GDM1 (cell line): ENCODE measurements at regions not wholly inside any gene's neighbourhood (a gene's known extent, or its start where the extent isn't known, plus 50 kb on each side); places are given as distances from the start of the nearest gene placed in this dataset.
"Not testable (repeated sequence)": the region's sequence is repeated elsewhere in the genome, so short reads cannot be mapped to it uniquely, and the experiment has no call there.

Experiments
- DNase-seq: peaks from one replicate; lab custom pipeline; 2025; lab: John Stamatoyannopoulos, UW

DNA sequence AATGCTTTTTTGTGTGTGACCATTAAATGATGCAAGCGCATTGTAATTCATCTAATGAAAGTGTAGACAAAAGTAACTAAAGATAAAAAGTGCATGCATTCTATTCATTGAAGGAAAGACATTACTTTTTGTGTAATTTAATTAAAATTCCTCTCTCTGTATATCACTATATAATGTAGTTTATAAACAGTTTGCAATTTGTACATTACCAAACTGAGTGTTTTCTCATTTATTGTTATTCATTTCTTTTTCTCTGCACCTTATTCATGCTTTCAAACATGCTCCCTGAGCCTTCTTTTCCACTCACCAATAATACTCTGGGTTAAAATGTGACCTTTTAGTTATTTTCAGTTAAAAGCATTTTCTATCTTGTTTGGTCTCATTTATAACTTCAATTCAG lies 713.7 kb upstream of the AADAT start:
- DNase-seq, result no peak

DNA sequence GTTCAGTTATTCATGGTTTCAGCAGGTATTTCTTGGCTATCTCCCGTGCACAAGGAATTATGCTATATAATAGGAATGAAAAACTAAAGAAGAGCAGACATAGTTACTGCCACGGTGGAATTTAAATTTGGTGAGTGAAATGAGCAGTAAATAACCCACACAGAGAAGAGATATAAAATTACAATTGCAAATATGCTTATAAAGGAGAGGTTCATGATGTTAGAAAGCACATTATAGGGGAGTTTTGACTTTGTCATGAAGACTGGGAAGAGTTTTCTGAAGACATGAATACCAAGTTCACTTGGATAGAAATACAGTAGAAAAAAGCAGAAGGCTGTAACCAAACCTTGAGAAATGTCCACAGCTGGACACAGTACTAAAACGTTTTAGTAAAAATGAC lies 712.0 kb upstream of the AADAT start:
- DNase-seq, result no peak

DNA sequence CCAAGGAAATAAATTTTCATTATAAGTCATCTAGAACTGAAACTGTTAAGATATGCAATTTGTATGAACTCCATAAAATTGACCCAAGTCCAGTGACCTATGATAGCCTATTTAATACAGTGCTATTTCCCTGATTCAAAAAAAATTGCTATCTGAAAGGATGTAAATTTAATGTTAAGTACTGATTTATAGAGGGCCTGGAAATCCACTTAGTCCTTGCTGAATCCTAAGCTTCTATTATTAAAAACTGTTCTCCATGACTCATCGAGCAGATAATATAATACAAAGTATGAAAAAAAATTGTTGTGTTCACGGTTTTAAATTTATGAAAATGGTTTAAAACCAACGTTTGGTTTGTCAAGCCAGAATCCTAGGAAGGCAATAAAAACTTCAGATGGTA lies 704.8 kb upstream of the AADAT start:
- DNase-seq, result no peak

DNA sequence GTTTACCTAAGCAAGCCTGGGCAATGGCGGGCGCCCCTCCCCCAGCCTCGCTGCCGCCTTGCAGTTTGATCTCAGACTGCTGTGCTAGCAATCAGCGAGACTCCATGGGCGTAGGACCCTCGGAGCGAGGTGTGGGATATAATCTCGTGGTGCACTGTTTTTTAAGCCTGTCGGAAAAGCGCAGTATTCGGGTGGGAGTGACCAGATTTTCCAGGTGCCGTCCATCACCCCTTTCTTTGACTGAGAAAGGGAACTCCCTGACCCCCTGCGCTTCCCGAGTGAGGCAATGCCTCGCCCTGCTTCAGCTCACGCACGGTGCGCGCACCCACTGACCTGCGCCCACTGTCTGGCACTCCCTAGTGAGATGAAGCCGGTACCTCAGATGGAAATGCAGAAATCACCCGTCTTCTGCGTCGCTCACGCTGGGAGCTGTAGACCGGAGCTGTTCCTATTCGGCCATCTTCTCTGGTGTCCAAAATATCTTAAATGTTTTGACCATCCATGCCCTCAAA lies 698.8 kb upstream of the AADAT start:
- DNase-seq, result not testable (repeated sequence)

DNA sequence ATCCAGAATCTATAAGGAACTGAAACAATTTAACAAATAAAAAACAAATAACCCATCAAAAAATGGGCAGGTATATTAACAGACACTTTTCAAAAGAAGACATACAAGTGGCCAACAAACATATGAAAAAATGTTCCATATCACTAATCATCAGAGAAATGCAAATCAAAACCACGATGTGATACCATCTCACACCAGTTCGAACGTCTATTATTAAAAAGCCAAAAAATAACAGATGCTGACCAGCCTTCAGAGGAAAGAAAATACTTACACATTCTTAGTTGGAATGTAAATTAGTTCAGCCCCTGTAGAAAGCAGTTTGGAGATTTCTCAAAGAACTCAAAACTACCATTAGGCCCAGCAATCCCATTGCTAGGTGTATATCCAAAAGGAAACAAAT lies 687.9 kb upstream of the AADAT start:
- no peak for DNase-seq

DNA sequence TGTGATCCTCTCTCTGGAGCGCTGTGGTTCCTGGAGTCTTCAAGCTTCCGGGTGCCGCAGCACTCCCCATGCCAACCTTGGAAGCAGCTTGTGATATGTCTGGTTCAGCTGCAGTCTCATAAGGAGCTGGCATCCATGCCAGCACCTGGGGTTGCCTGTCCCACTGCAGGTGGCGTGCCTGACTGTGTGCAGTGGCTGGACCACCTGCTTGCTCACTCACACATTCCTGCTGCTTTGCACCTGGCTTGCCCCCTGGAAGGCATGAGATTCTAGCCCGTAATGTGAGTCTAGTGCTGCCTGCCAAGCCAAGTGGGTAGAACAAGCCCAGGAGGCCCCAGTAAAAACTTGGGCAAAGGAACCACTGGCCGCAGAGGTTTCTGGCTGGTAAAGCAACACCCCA lies 687.2 kb upstream of the AADAT start:
- DNase-seq, result no peak

DNA sequence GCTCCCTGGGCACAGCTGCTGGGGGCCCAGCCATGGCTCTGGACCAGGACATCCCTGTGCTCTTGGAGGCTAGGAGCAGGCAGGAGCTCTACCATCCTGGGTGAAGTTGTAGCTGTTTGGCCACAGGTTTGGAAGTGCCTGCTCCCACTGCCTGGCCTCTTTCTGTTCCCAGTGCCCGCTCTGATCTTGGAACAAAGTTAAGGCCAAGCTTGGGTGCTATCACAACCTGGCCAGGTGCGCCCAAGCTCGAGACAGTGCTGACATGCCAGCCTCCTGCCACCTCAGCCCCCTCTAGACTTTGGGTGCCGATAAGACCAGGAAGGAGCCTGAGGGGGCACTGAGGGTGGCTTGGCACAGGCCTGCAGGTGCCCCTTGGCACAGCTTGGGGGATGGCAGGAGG lies 686.1 kb upstream of the AADAT start:
- DNase-seq, result no peak

DNA sequence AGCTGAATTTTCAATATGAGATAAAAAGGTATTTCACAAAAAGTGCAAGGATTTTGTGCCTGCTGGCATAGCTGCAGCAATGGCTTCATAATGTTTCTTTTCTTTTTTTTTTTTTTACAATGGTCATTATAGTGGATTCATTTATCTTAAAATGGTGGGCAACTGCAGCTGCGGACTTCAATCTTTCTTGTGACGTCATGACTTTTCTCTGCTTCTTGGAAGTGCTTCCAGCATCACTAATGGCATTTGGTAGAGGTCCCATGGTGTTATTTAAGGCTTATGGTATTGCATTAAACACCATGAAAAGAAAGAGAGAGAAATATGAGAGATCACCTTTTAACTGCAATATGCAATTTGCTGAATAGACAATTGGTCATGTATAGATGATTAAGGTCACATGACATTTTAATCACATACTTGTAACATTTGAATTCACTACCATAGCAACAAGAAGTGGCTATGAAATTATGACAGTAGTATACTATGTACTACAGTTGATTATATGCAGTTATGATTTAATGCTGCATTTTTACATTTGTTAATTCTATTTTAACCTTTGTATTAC lies 684.0 kb upstream of the AADAT start:
- no peak for DNase-seq

DNA sequence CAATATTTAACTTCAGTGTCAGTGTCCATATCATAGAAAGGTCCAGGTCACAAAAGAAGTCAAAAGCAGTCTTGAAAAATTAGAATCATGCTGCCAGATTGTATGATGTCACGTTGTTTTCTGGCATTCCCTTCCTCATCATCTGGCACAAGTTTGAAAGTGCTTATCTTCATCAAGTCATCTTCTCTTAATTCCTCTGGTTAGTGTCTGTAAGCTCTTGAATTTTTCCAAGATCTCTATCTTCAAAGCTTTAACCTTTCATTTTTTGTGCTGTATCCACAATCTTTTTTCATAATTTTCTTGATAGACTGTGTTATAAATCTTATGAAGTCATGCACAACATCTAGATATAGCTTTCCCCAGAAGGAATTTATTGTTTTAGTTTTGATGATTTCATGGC lies 682.7 kb upstream of the AADAT start:
- DNase-seq, result no peak

DNA sequence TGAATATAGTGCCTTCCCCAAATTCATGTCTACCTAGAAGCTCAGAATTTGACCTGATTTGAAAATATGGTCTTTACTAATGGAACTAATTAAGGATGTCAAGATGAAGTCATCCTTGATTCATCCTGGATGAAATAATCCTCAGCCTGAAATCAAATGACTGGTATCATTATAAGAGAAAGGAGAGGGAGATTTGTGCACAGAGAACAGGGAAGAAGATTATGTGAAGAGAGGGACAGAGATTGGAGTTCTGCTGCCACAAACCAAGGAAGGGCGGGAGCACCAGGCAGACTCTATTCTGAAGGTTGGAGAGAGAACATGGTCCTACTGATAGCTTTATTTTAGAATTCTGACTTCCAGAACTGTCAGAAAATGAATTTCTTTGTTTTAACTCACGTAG lies 680.9 kb upstream of the AADAT start:
- DNase-seq, result no peak

DNA sequence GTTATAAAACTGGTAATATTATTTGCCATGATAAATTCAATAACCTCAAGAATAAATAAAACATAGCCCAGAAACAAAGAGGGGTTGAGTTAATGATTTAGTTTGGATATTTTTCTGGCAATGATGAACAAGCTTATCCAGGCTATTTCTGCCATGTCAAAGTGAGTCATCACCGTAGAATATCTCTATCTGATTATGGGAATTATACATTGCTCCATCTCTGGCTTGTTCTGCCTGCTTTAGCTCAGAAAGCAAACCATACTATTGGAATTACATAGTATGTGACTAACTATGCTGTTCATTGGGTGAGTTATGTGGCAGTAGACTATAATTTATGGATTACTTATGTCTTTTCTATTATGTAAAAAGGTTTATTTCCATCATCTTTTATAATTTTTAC lies 680.1 kb upstream of the AADAT start:
- DNase-seq, result no peak

DNA sequence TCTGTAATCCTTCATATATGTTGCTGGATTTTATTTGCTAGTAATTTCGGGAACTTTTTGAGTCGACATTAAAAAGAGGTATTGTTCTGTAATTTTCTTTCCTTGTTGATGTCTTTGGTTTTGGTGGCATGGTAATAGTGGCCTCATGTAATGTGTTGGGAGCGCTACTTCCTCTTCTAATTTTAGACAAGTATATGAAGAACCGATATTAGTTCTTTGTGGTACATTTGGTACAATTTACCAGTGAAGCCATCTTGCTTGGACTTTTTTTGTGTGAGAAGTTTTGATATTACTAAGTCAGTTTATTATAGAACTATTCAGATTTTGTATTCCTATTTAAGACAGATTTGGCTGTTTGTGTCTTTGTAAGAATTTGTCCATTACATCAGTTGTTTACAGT lies 669.2 kb upstream of the AADAT start:
- DNase-seq, result no peak

DNA sequence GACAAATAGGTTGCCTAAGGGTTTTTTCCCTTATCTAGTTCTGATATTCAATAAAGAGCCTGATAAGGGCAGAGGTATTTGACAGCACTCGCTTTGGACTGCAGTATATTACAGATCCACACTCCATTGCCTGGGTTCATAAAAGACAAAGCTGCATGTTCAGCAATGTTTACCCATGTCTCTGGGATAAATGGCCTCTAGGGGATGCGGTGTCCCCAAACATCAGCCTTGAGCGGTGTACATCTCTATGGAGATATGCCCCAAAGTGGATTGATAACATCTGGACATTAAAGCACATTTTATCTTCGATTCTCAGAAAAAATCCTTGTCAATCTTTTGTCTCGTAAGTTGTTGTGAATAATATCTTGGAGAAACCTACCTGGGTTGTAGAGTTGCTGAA lies 660.8 kb upstream of the AADAT start:
- DNase-seq, result no peak

DNA sequence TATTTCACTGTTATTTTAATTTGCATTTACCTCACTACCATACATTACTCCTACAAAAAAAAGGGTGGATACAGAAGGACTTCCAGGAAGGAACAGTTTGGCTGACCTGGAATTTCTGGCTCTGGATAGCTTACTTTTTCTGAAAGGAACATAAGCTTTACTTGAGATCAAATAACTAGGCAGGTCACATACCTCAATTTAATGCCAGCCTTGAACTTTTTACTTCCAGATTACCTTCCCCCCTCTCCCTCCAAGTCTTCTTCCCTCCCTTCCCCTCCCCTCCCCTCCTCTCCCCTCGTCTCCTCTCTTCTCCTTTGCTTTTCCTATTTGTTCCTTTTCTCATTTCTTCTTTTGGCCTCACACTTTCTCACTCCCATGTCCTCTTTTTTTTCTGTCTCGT lies 659.2 kb upstream of the AADAT start:
- no peak for DNase-seq

DNA sequence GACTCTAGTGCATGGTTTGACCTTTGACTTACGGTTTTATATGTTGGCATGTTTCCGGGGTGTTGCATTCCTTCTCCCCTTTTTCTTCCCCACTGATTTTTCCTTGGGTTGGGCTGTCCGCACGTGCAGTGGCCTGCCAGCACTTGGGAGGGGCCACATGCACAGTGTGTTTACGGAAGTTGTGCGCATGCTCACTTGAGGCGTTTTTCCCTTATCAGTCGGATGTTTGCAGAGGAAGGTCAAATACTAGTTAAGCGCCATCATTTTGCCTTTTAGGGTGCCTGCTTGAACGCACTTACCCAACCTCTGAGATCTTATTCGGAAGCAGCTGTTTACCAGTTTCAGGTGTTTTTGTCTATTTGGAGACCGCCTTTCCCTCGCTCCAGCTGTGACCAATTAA lies 653.9 kb upstream of the AADAT start:
- DNase-seq, result no peak

DNA sequence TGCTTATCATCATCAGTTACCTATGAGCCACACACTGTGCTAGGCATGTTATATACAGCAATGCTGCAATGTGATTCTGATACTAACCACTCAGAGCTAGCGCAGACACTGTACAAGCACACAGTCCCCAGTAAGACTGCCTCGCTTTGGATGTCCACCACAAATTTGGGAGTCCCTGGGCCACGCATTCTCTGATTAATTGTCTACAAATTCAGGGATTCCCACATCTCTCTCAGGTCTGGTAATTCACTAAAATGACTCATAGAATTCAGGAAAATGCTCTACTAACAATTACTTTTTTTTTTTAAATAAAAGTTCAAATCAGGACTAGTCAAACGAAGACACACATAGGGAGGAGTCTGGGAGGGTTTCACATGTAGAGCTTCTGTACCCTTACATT lies 652.1 kb upstream of the AADAT start:
- DNase-seq, result no peak

DNA sequence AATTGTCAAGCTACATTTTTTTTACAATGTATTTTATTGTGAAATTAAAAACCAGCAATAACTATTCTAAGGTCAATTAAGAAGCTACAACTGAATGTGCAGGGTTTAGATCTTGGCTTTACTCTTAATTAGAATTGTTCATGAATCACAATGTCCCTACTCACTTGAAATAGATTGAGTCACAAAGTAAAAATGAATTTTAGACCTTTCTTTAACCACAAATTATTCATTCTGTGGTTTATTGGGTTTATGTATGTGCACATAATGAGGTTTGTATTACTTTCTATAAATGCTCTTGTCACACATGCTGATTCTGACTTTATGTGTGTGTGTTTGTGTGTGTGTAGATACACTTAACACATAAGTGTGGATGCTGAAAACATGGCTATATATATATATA lies 647.0 kb upstream of the AADAT start:
- no peak for DNase-seq

DNA sequence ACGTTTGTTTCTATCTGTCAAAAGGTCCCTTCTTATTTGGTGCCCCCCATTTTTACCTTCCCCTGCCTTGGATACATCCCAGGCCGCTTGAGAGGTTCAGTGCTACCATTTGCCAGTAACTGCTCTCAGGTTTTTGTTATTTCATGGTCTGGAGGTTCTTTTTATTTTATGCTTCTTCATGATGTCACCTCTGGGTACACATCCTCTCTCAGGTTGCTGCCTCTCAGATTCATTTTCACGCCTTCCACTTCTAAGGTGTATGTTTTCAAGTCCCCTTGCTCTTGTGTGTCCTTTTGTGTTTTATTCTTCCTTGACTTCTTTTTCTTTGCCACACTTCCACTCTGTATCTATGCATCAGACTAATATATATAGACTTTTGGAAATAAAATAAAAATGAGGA lies 640.1 kb upstream of the AADAT start:
- DNase-seq, result no peak

DNA sequence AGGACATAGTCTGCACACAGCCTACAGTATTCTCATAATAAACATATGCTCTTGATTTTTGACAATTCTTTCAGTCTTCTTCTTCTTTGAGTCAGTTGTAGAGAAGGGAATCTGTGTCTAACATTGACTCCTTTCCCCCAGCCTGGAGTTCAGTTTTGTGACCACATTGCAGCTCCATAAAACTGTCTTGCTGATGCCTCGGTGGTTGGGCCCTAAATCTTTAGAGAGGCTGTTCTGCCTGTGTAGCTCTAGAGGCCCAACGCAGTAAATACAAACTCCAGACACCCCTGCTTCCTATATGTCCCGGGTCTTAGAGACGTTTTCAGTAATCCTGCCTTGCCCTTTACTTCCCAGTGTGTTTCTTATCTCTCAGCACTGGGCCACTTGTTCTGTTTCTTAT lies 639.5 kb upstream of the AADAT start:
- no peak for DNase-seq

DNA sequence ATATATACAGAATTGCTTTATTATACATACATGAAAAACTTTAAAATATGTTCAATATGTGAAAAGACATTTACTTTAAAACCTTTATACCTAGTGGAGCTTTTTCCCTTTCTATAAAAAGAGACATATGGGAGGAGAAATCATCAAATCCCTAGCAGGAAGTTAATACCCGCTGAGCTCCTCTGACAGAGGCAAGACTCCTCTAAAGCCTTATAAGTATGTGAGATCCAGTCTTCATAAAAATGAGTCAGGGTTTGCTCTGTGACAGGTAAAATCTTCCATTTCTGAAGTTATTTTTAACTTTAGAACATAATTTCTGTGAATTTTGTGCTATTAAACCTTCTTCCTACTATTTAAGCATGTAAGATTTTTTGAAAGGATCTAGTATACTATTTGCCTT lies 634.4 kb upstream of the AADAT start:
- no peak for DNase-seq

DNA sequence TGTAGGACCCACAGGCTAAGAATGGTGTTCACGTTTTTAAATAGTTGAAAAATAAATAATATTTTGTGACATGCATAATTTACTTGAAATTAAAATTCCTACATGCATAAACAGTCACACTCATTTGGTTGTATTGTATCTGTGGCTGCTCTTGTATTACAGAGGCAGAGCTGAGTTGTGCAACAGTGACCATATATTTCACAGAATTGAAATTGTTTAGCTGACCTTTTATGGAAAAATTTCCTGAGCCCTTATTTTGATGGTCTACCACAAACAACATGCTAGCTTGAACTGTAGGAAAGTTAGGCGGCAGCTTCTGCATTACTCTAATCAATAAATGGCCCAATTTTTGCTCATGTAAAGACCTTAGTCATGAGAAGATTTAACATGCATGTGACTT lies 633.4 kb upstream of the AADAT start:
- no peak for DNase-seq

DNA sequence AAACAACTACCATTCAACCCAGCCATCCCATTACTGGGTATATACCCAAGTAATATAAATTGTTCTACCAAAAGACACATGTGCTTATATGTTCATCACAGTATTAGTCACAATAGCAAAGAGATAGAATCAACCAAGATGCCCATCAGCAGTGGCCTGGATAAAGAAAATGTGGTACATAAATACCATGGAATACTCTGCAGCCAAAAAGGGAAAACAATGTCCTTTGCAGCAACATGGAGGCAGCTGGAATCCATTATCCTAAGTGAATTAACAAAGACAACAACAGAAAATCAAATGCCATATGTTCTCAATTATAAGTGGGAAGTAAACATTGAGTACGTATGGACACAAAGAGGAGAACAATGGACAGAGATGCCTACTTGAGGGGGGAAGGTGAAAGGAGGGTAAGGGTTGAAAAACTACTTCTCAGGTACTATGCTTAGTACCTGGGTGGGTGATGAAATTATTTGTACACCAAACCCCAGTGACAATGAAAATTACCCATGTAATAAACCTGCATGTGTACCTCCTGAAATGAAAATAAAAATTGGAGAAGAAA lies 632.1 kb upstream of the AADAT start:
- DNase-seq, result no peak

DNA sequence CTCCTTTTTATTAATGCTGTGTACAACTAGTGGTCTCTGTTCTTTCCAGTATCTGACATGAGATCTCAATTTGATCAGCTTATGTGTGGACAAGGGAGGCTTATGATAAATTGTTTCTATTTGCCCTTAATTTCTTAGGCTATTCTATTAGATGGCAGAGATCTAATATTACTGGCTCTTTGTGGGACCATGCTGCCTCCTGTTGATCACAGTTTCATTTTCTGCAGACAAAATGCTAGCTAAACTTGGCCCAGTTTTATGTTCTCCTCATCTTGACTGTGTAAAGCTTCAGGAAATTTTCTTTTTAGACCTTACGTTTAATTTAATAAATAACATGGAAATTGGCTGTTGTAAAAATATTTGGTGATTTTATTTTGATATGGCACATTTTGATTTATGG lies 627.1 kb upstream of the AADAT start:
- DNase-seq, result no peak

DNA sequence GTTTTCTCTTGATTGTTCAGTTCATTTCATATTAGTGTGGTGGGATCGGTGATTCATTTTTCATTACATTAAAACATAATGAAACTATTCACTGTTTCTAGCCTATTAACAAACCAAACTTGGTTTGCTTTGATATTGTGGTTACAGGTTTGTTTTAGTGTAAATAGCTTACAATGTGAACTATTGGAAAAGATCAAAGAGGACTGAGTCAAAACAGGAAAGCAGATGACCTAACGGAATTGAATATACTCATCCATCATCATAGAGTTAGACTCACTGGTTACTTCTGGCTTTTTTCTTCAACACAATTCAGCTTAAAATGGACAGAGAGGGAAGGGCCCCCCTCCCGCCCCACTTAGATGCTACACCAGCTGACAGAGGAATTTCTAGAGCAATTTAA lies 616.2 kb upstream of the AADAT start:
- DNase-seq, result no peak

DNA sequence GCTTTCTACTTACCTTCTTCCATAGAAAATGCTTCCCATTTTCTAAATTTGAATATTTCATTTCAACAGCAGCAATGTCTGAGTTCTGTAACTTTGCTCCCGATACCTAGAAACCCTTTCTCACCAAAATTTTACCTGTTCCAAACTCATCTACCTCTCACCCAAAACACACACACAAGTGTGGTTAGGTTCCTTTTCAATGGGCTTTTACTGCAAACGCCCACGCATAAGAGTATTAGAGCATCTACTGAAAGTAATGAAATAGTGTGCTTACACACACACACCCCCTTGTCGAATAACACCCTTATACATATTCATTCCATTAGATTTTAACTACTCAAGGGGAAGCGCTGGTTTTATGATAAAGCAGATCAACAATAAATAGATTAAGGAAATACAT lies 610.3 kb upstream of the AADAT start:
- DNase-seq, result no peak
